DOHH2 (cell line): ENCODE measurements at regions not wholly inside any gene's neighbourhood (a gene's known extent, or its start where the extent isn't known, plus 50 kb on each side); places are given as distances from the start of the nearest gene placed in this dataset.

ENCODE experiments used
- H3F3A ChIP-seq: fragments of 200-600 bp; sonication (generic), shearing (Covaris generic); 2 replicates; pipeline ENCODE4 v1.6.0; 2016; ENCODE audit warnings: antibody characterized with exemption, mild to moderate bottlenecking; ENCODE audit not compliant: control insufficient read depth, insufficient read depth
- H3K27ac ChIP-seq: fragments of 200-600 bp; sonication (generic); 2 replicates; pipeline ENCODE4 v1.5.1; 2014; ENCODE audit warnings: low read depth, mild to moderate bottlenecking, low read length, moderate library complexity
- H3K27me3 ChIP-seq: fragments of 200-600 bp; sonication (generic); 2 replicates; pipeline ENCODE4 v1.6.1; 2014; ENCODE audit warnings: mild to moderate bottlenecking, low read length, mixed read lengths; ENCODE audit not compliant: control insufficient read depth
- H3K36me3 ChIP-seq: fragments of 200-600 bp; sonication (generic); 2 replicates; pipeline ENCODE4 v1.6.1; 2014; ENCODE audit warnings: mild to moderate bottlenecking, low read length, moderate library complexity, mixed read lengths; ENCODE audit not compliant: control insufficient read depth
- H3K4me1 ChIP-seq: fragments of 200-600 bp; sonication (generic); 2 replicates; pipeline ENCODE4 v1.6.1; 2014; ENCODE audit warnings: mild to moderate bottlenecking, low read length, mixed read lengths; ENCODE audit not compliant: control insufficient read depth
- H3K4me2 ChIP-seq: fragments of 200-600 bp; sonication (generic); 2 replicates; pipeline ENCODE4 v1.6.0; 2014; ENCODE audit warnings: mild to moderate bottlenecking, low read length, moderate library complexity
- H3K4me3 ChIP-seq: fragments of 200-600 bp; sonication (generic); 2 replicates; pipeline ENCODE4 v1.5.1; 2014; ENCODE audit warnings: mild to moderate bottlenecking, low read length, mixed read lengths
- H3K79me2 ChIP-seq: fragments of 200-600 bp; sonication (generic); 2 replicates; pipeline ENCODE4 v1.6.1; 2014; ENCODE audit warnings: mild to moderate bottlenecking, low read length, mixed read lengths; ENCODE audit not compliant: control insufficient read depth
- H3K9me2 ChIP-seq: fragments of 200-600 bp; sonication (generic); replicated peaks from 2 replicates; pipeline ENCODE4 v1.6.1; 2014; ENCODE audit warnings: mild to moderate bottlenecking, low read length, mixed read lengths; ENCODE audit not compliant: control insufficient read depth
- H3K9me3 ChIP-seq: fragments of 200-600 bp; sonication (generic); 2 replicates; pipeline ENCODE4 v1.6.1; 2014; ENCODE audit warnings: antibody characterized with exemption, low read length, mixed read lengths; ENCODE audit not compliant: control insufficient read depth, insufficient read depth
- H4K20me1 ChIP-seq: fragments of 200-600 bp; sonication (generic); 2 replicates; pipeline ENCODE4 v1.6.0; 2014; ENCODE audit warnings: low read depth, mild to moderate bottlenecking, antibody characterized with exemption, low read length, moderate library complexity; ENCODE audit not compliant: control insufficient read depth, insufficient read depth
- CTCF ChIP-seq: fragments of 200-600 bp; sonication (generic); IDR thresholded peaks from one replicate; pipeline ENCODE4 v1.5.1; 2014; ENCODE audit warnings: antibody characterized with exemption, mild to moderate bottlenecking, low read depth, low read length; ENCODE audit not compliant: poor library complexity, severe bottlenecking
- EZH2phosphoT487 ChIP-seq: fragments of 200-600 bp; sonication (generic); IDR thresholded peaks from 2 replicates; pipeline ENCODE4 v1.6.1; 2017; ENCODE audit warnings: borderline replicate concordance, mild to moderate bottlenecking, antibody characterized with exemption, low read length, moderate library complexity, mixed read lengths

GRCh38 chr4:71978210-71978835 is 53.5 kb upstream of the NPFFR2 start:
- no peaks in the 10 kb centered on the region for H3K9me3 ChIP-seq
- no peaks in the 10 kb centered on the region for H3K79me2 ChIP-seq
- H3K4me2 ChIP-seq: no peak overlapping the region
- no peaks in the 10 kb centered on the region for H3F3A ChIP-seq
- no peaks in the 10 kb centered on the region for H3K9me2 ChIP-seq
- TF ChIP-seq CTCF (no peak), EZH2phosphoT487 (no peak)
- no peaks in the 10 kb centered on the region for H3K36me3 ChIP-seq
- H4K20me1 ChIP-seq: no peaks in the 10 kb centered on the region
- no peaks in the 10 kb centered on the region for H3K27me3 ChIP-seq
- no peak overlapping the region for H3K27ac ChIP-seq
- no peaks in the 10 kb centered on the region for H3K4me1 ChIP-seq
- no peak overlapping the region for H3K4me3 ChIP-seq

GRCh38 chr4:71980976-71981375 is 50.8 kb upstream of the NPFFR2 start:
- Histone ChIP-seq H3K36me3 (no peaks in the 10 kb centered on the region), H3K4me3 (no peak overlapping the region), H3K9me2 (no peaks in the 10 kb centered on the region), H3K27me3 (no peaks in the 10 kb centered on the region), H4K20me1 (no peaks in the 10 kb centered on the region), H3K9me3 (no peaks in the 10 kb centered on the region), H3K79me2 (no peaks in the 10 kb centered on the region), H3K27ac (no peak overlapping the region), H3K4me2 (no peak overlapping the region), H3F3A (no peaks in the 10 kb centered on the region), H3K4me1 (no peaks in the 10 kb centered on the region)
- TF ChIP-seq CTCF (no peak), EZH2phosphoT487 (no peak)
